Mucosa of stomach (tissue), 1 donor: ENCODE measurements at regions not wholly inside any gene's neighbourhood (a gene's known extent, or its start where the extent isn't known, plus 50 kb on each side); places are given as distances from the start of the nearest gene placed in this dataset.

Source experiments
- H3K27me3 ChIP-seq: one replicate; pipeline ENCODE4 v1.7.0; 2013; ENCODE audit warnings: mild to moderate bottlenecking, low read length; ENCODE audit not compliant: control insufficient read depth, insufficient read depth
- H3K36me3 ChIP-seq: one replicate; pipeline ENCODE4 v1.7.0; 2013; ENCODE audit warnings: low read length; ENCODE audit not compliant: control insufficient read depth, insufficient read depth
- H3K4me1 ChIP-seq: one replicate; pipeline ENCODE4 v1.7.0; 2013; ENCODE audit warnings: mild to moderate bottlenecking, low read length; ENCODE audit not compliant: control insufficient read depth, insufficient read depth
- H3K4me3 ChIP-seq: one replicate; pipeline ENCODE4 v1.7.0; 2013; ENCODE audit warnings: low read length
- H3K9ac ChIP-seq: one replicate; pipeline ENCODE4 v1.7.0; 2013; ENCODE audit warnings: mild to moderate bottlenecking, low read length, moderate library complexity
- H3K9me3 ChIP-seq: one replicate; pipeline ENCODE4 v1.7.0; 2013; ENCODE audit warnings: mild to moderate bottlenecking, low read length, moderate library complexity; ENCODE audit not compliant: control insufficient read depth
- donor health status: Pancreatic carcinoma.

DNA sequence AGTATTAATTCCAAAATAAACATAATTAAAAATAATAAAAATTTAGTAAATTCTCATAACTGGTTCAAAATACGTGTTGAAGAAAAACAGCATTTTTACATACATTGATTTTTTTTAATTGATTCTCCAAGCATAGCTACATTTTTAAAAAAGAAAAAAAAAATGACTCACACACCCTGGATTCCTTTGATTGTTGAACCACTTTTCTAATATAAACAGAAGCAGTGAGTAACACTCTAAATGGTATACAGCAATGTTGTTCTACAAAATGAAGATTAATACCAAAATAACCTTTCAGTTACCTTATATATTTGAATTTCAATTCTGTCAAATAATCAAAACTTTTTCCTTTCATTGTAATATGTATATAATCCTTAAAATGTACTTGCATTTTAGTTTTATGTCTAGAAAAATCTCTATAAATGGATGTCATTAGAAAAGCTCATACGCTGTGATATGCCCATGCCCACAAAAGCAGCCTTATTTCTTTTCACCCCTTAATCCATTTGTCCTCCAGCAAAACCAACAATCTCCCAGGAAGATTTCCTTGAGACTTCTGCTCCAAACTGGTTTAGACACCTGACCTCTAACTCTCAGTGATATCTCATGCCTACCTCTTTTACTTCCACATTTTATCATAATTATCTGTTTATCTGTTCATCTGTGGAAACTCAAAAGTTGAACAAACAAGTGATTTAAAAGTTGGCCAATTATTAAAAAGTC, 246.4 kb upstream of the NR5A2 start:
- Histone ChIP-seq H3K4me3 (no peak overlapping the region), H3K4me1 (no peaks in the 10 kb centered on the region), H3K27me3 (no peaks in the 10 kb centered on the region), H3K9me3 (no peaks in the 10 kb centered on the region), H3K9ac (no peak overlapping the region), H3K36me3 (no peaks in the 10 kb centered on the region)

DNA sequence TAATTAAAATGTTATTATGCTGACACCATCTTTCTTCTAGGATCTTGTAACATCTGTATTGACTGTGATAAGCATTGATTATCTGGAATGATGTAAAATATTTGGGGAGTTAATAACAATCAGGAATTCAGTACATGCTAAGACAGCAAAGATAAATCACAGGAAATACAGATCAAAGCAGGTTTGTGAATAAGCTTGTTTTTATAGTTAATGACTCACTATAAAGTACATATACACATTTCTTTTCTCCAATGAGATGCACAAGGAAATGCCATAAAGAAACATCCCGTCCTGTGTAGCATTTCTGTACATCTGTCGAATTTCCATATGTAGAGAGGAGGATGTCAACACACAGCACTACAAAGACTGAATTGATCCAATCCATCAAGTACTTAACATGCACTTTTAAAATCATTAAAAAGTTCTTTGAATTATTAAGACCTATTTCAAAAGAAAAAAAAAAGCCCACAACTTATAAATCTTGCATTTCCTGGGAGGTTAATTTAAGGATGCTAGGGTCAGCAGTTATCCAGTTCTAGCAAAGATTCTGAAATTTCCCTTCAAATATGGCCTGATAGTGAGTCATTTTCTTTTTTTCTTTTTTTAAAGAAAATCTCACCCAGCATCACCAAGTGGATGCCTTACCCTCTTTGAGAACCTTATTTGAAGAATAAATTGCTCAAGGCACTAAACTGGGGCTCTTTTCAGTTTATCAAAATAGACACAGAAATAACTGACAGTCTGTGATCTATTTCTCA, 243.2 kb upstream of the NR5A2 start:
- H3K27me3 ChIP-seq = no peaks in the 10 kb centered on the region
- H3K4me3 ChIP-seq = no peak overlapping the region

DNA sequence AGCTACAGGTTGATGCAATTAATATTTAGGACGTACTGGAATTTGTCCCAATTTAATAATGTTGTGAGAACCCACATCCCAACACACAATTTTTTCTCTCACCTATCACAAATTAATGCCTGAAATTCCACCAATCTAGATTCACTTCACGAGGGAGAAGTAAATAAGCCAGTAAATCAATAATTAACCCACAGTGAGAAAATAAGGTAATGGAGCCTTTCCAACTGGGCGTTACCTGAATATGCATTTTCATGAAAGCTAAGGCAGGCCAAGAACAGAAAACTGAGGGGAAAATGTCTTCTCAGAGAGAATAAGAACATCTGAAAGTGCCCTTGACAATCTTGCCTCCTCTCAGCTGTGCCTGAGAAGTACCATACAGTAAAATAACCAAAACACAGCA, 240.8 kb upstream of the NR5A2 start:
- no peaks in the 10 kb centered on the region for H3K4me1 ChIP-seq

More for the DNA sequence above, 243.2 kb upstream of the NR5A2 start:
- H3K36me3 ChIP-seq = no peaks in the 10 kb centered on the region
- no peaks in the 10 kb centered on the region for H3K9me3 ChIP-seq
- no peak overlapping the region for H3K9ac ChIP-seq
- no peaks in the 10 kb centered on the region for H3K4me1 ChIP-seq

DNA sequence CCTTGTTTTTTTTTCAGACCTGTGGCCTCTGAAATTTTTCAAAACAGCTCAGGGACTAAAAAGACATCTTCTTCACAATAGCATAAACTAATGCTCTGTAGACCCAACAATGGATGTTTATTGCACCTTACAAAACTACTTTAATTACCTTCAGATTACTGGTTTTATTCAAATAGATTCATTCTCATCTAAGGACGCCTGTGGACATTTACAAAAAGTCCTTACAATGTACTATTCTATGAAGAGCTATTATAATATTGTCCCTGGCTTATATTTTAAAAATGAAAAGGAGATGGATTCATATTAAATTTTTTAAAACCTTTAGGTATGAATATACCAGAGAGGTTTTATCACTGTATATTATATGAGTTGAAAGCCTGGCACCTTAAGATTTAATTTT, 238.4 kb upstream of the NR5A2 start:
- Histone ChIP-seq H3K9me3 (no peaks in the 10 kb centered on the region), H3K4me1 (no peaks in the 10 kb centered on the region), H3K27me3 (no peaks in the 10 kb centered on the region), H3K9ac (no peak overlapping the region), H3K4me3 (no peak overlapping the region), H3K36me3 (no peaks in the 10 kb centered on the region)

More for the DNA sequence above, 240.8 kb upstream of the NR5A2 start:
- no peaks in the 10 kb centered on the region for H3K9me3 ChIP-seq
- no peaks in the 10 kb centered on the region for H3K36me3 ChIP-seq
- no peaks in the 10 kb centered on the region for H3K27me3 ChIP-seq
- no peak overlapping the region for H3K9ac ChIP-seq
- H3K4me3 ChIP-seq = no peak overlapping the region

DNA sequence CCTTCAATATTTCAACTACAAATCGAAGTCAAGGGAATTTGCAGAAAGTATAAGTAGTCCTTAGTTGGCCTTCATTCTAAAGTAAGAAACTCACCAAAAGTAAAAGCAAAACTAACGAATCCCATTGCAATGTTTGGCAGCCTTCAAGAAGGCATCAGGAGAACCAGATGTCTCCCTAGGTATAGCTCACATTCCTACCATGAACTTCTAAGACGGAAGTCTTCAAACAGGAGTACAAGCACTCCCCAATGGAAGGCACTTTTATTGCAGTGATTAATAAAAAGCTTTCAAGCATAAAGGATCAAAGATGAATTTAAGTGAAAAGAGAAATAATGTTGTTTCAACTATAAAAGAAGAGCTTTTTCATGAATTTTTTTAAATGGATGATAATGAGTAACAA, 236.0 kb upstream of the NR5A2 start:
- no peaks in the 10 kb centered on the region for H3K27me3 ChIP-seq
- H3K4me1 ChIP-seq = no peaks in the 10 kb centered on the region
- H3K9me3 ChIP-seq = no peaks in the 10 kb centered on the region
- H3K4me3 ChIP-seq = no peak overlapping the region
- no peaks in the 10 kb centered on the region for H3K36me3 ChIP-seq
- no peak overlapping the region for H3K9ac ChIP-seq

DNA sequence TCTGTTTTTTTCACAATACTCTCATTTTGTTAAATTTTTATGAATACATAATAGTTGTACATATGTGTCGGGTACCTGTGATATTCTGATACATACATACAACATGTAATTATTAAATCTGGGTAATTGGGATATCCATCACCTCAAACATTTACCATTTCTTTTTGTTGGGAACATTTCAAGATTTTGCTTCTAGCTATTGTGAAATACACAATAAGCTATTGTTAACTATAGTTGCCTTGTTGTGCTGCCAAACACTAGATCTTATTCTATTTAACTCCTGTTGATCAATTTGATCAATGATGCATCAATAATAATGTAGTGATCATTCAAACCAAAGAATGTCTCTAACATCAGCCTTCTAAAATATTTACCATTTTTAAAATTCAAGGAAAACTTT, 234.6 kb upstream of the NR5A2 start:
- no peaks in the 10 kb centered on the region for H3K4me1 ChIP-seq
- no peaks in the 10 kb centered on the region for H3K27me3 ChIP-seq
- H3K9me3 ChIP-seq = no peaks in the 10 kb centered on the region
- no peaks in the 10 kb centered on the region for H3K36me3 ChIP-seq
- no peak overlapping the region for H3K4me3 ChIP-seq
- no peak overlapping the region for H3K9ac ChIP-seq

DNA sequence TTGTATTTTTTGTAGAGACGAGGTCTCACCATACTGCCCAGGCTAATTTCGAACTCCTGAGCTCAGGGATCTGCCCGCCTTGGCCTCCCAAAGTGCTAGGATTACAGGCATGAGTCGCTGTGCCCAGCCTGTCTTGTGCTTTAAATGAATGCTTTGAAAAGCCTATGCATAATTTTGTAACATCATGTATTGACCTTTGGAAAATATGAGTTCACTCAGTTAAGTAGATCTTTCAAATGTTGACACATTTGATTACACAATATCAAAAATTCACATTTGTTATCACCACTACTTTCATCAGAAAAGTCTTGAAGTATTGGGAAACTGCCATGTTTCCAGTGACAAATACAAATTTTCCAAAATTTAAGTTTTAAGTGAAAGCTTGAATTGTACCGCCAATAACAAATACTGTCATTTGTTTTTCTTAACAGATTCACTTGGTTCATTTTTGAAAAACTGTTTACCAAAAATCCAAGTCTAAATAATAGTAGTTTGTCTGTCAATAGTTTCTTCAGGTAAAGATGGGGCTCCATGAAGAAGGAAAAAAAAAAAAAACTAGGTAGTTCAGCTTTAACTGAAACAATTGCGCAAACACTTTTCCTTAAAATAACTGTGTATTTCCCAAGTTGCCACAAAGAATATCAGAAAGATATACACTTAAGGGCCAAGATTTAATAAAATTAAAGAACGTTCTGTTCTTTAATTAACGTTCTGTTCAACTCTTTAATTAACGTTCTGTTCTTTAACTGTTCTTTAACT, 233.2 kb upstream of the NR5A2 start:
- Histone ChIP-seq H3K27me3 (no peaks in the 10 kb centered on the region), H3K36me3 (no peaks in the 10 kb centered on the region), H3K4me3 (no peak overlapping the region), H3K9ac (no peak overlapping the region), H3K4me1 (no peaks in the 10 kb centered on the region), H3K9me3 (no peaks in the 10 kb centered on the region)

DNA sequence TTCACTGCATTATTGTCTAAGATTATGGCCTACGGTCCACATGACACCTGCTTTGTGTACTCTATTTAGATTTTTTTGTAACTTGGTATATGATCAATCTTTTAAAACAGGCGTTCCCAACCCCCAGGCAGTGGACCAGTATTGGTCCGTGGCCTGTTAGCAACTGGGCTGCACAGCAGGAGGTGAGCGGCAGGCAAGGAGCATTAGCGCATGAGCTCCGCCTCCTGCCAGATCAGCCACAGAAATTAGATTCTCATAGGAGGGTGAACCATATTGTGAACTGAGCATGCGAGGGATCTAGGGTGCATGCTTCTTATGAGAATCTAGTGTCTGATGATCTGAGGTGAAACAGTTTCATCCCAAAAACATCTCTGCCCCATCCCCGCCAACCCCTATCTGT, 228.4 kb upstream of the NR5A2 start:
- Histone ChIP-seq H3K9me3 (no peaks in the 10 kb centered on the region), H3K4me1 (no peaks in the 10 kb centered on the region)

DNA sequence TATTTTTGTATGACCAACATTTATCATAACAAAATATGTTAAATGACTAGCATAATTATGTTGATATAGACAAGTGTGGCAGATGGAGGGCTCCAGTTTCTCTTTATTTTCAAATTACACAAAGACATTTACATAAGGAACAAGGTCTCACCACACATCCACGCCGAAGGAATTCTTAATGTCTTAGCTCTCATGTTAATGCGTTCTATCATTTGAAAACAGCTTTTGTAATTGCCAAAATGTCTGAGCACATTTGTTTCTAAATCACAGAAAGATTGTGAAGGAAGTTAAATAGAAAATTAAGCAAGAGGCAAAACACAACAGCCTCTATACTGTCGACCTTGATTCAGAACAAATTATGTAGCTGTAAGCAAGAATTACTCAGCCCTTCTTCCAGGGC, 223.0 kb upstream of the NR5A2 start:
- no peak overlapping the region for H3K4me3 ChIP-seq
- no peaks in the 10 kb centered on the region for H3K36me3 ChIP-seq
- H3K4me1 ChIP-seq = no peaks in the 10 kb centered on the region

More for the DNA sequence above, 228.4 kb upstream of the NR5A2 start:
- H3K27me3 ChIP-seq = no peaks in the 10 kb centered on the region
- H3K9ac ChIP-seq = no peak overlapping the region
- no peak overlapping the region for H3K4me3 ChIP-seq
- H3K36me3 ChIP-seq = no peaks in the 10 kb centered on the region

DNA sequence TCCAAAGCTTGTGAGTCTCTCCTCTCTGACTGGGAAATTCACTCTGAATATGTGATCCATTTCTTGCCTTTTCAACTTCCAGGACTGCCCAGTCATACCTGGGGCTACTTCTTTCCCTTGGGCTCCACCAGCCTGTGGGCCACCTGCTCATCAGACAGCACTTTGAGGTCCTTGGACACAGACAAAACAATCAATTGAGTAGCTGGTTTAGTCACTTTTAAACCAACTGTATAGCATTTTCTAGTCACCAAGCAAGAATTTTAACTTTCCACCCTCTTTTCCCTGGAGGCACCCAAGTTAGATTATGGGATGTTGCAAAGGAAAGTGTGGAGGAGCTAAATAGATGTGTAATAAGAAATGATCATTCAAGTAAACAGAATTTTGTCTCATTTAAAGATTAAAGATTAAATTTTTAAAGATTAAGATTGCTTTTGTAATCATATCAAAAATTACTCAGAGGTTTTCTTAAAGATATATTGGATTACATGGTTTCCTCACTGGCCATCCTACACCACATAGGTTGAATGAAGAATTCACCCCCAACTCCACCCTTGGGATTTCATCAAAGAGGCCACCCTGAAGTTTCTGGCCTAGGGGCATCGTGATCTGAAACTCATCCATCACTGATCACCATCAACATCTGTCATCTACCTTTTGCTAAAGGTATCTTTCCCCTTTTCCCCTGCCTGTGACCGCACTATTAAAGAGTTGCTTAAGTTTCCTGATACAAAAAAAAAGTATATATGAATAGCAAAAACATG, 219.2 kb upstream of the NR5A2 start:
- Histone ChIP-seq H3K9ac (no peak overlapping the region), H3K36me3 (no peaks in the 10 kb centered on the region), H3K9me3 (no peaks in the 10 kb centered on the region), H3K4me3 (no peak overlapping the region), H3K4me1 (no peaks in the 10 kb centered on the region), H3K27me3 (no peaks in the 10 kb centered on the region)

More for the DNA sequence above, 223.0 kb upstream of the NR5A2 start:
- H3K9me3 ChIP-seq = no peaks in the 10 kb centered on the region
- H3K27me3 ChIP-seq = no peaks in the 10 kb centered on the region
- H3K9ac ChIP-seq = no peak overlapping the region

DNA sequence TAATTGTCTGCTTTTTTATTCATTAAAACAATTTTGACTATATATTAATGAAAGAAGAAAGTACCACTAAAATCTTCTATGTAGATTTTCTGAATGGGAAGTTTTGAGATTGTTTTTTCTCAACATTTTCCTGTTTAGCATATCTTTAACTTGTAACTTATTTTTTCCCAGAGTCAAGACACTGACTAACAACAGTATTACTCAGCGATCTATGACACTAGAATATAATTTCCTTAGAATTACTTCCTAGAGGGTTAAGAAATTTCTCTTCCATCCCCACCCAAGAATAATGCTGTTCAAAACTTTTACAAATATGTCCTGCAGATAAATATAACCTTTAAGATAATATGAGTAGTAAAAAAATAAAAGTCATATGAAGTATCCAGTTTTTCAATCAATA, 218.2 kb upstream of the NR5A2 start:
- H3K4me1 ChIP-seq = no peaks in the 10 kb centered on the region
- H3K36me3 ChIP-seq = no peaks in the 10 kb centered on the region
- H3K27me3 ChIP-seq = no peaks in the 10 kb centered on the region
- H3K9ac ChIP-seq = no peak overlapping the region
- H3K4me3 ChIP-seq = no peak overlapping the region
- H3K9me3 ChIP-seq = no peaks in the 10 kb centered on the region
